HL-60 (cell line): ENCODE measurements at regions not wholly inside any gene's neighbourhood (a gene's known extent, or its start where the extent isn't known, plus 50 kb on each side); places are given as distances from the start of the nearest gene placed in this dataset.

ENCODE experiments used
- DNase-seq, 2 experiments: peaks; one replicate each; pipeline ENCODE4 v3.0.0-alpha.2; 2010 to 2020; ENCODE audit warnings: low read depth in 1 of 2, low spot score in 1 of 2
- H3K27ac ChIP-seq: fragments of 250-450 bp; sonication (Bioruptor Pico); replicated peaks from 2 replicates; pipeline ENCODE4 v1.5.1; 2020; ENCODE audit warnings: mild to moderate bottlenecking, moderate library complexity
- H3K27me3 ChIP-seq: fragments of 250-450 bp; sonication (Bioruptor Pico); 2 replicates; pipeline ENCODE4 v1.5.1; 2021; ENCODE audit warnings: mild to moderate bottlenecking, moderate library complexity; ENCODE audit not compliant: insufficient read depth, poor library complexity, severe bottlenecking
- H3K4me3 ChIP-seq: replicated peaks from 2 replicates; pipeline ENCODE4 v1.5.1; 2011; ENCODE audit warnings: mild to moderate bottlenecking, control low read depth, low read length; ENCODE audit not compliant: insufficient read depth
- GABPA ChIP-seq: IDR thresholded peaks from 2 replicates; pipeline ENCODE4 v1.6.1; 2012; ENCODE audit warnings: low read depth
- POLR2AphosphoS5 ChIP-seq: IDR thresholded peaks from 2 replicates; pipeline ENCODE4 v1.6.1; 2012; ENCODE audit warnings: low read depth
- REST ChIP-seq: IDR thresholded peaks from 2 replicates; pipeline ENCODE4 v1.6.1; 2012; ENCODE audit warnings: low read depth; ENCODE audit not compliant: insufficient replicate concordance
- SPI1 ChIP-seq: IDR thresholded peaks from 2 replicates; pipeline ENCODE4 v1.6.1; 2012; ENCODE audit warnings: low read depth, mild to moderate bottlenecking, borderline replicate concordance
- TF ChIP-seq, protein P1 (sequence below): IDR thresholded peaks from one replicate; pipeline ENCODE4 v1.5.1; 2011; ENCODE audit warnings: low read length, control low read depth, inconsistent platforms; ENCODE audit not compliant: insufficient read depth

- no peak overlapping the region for H3K4me3 ChIP-seq
- no peak overlapping the region for H3K27ac ChIP-seq
- no peak for DNase-seq
- no peaks in the 10 kb centered on the region for H3K27me3 ChIP-seq
- TF ChIP-seq, protein P1, sequence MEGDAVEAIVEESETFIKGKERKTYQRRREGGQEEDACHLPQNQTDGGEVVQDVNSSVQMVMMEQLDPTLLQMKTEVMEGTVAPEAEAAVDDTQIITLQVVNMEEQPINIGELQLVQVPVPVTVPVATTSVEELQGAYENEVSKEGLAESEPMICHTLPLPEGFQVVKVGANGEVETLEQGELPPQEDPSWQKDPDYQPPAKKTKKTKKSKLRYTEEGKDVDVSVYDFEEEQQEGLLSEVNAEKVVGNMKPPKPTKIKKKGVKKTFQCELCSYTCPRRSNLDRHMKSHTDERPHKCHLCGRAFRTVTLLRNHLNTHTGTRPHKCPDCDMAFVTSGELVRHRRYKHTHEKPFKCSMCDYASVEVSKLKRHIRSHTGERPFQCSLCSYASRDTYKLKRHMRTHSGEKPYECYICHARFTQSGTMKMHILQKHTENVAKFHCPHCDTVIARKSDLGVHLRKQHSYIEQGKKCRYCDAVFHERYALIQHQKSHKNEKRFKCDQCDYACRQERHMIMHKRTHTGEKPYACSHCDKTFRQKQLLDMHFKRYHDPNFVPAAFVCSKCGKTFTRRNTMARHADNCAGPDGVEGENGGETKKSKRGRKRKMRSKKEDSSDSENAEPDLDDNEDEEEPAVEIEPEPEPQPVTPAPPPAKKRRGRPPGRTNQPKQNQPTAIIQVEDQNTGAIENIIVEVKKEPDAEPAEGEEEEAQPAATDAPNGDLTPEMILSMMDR = no peak
- no peak for TF ChIP-seq GABPA
- TF ChIP-seq REST = no peak
- no peak for TF ChIP-seq SPI1
- no peak for TF ChIP-seq POLR2AphosphoS5
Observed at GRCh38 chrX:122500556-122500955, 683.5 kb upstream of the GRIA3 start.

GRCh38 chrX:122501652-122502051 lies 682.4 kb upstream of the GRIA3 start:
- H3K27me3 ChIP-seq = no peaks in the 10 kb centered on the region
- TF ChIP-seq REST (no peak), GABPA (no peak)
- TF ChIP-seq, protein P1 = no peak
- no peak overlapping the region for H3K4me3 ChIP-seq
- DNase-seq = no peak
- H3K27ac ChIP-seq = no peak overlapping the region

- no peak for TF ChIP-seq GABPA
- TF ChIP-seq, protein P1 = no peak
- no peak for TF ChIP-seq REST
- no peak for TF ChIP-seq POLR2AphosphoS5
- TF ChIP-seq SPI1 = no peak
- no peak overlapping the region for H3K27ac ChIP-seq
- H3K27me3 ChIP-seq = no peaks in the 10 kb centered on the region
- DNase-seq = no peak
- no peak overlapping the region for H3K4me3 ChIP-seq
Observed at GRCh38 chrX:122504026-122504425, 680.1 kb upstream of the GRIA3 start.
